LNCaP clone FGC (cell line): ENCODE measurements at regions not wholly inside any gene's neighbourhood (a gene's known extent, or its start where the extent isn't known, plus 50 kb on each side); places are given as distances from the start of the nearest gene placed in this dataset.

Experiments used
- DNase-seq: peaks from one replicate; pipeline ENCODE4 v3.0.0-alpha.2; 2011; ENCODE audit warnings: low read depth
- H3K4me3 ChIP-seq: 2 replicates; pipeline ENCODE4 v1.5.1; 2011; ENCODE audit warnings: mild to moderate bottlenecking, low read depth, low read length, control low read depth
- CTCF ChIP-seq: IDR thresholded peaks from 2 replicates; pipeline ENCODE4 v1.5.1; 2012; ENCODE audit warnings: mild to moderate bottlenecking; ENCODE audit not compliant: control insufficient read depth, insufficient read depth; ENCODE audit errors: extremely low read depth

GRCh38 chr9:26112724-26113123 lies 434.5 kb upstream of the TUSC1 start:
- DNase-seq, result no peak
- no peak for TF ChIP-seq CTCF
- no peak overlapping the region for H3K4me3 ChIP-seq

DNA sequence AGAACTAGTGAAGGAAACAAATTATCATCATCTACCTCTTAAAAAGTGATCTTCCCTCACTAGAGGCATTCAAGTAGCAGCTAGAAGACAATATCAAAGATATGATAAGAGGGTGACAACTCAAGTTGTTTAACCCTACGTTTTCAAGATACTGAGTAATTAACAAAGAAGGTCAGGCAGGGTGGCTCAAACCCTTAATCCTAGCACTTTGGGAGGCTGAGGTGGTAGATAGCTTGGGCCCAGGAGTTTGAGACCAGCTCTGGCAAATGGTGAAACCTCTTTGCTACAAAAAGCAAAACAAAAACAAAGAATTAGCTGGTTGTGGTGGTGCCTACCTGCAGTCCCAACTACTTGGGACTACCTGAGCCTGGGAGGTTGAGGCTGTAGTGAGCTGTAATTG lies 408.2 kb upstream of the TUSC1 start:
- no peak for DNase-seq
- H3K4me3 ChIP-seq, result no peak overlapping the region
- TF ChIP-seq CTCF, result no peak

GRCh38 chr9:26081847-26082246 lies 403.6 kb upstream of the TUSC1 start:
- no peak for TF ChIP-seq CTCF
- no peak for DNase-seq
- no peak overlapping the region for H3K4me3 ChIP-seq

GRCh38 chr9:26078706-26079105 lies 400.5 kb upstream of the TUSC1 start:
- H3K4me3 ChIP-seq, result no peak overlapping the region
- TF ChIP-seq CTCF, result no peak
- DNase-seq, result no peak

DNA sequence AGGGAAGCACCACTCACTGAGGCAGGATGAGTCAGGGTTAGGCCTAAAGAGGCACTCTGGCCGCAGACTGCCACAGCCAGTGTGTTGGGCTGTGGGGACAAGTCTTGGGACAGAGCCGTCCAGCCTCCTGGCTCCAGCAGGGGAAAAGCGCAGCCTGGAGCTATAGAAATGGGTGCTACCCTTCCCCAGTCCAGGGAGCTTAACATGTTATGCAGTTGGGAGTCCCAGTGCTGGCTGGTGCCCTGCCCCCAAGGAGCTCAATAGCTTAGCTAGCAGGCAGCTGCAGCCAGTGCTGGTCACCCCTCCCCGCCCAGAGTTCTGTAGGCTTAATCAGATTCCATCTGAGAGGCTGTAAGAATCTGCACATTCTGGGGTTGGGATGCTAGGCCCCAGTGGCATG lies 399.6 kb upstream of the TUSC1 start:
- no peak for TF ChIP-seq CTCF
- H3K4me3 ChIP-seq, result no peak overlapping the region
- DNase-seq, result no peak

DNA sequence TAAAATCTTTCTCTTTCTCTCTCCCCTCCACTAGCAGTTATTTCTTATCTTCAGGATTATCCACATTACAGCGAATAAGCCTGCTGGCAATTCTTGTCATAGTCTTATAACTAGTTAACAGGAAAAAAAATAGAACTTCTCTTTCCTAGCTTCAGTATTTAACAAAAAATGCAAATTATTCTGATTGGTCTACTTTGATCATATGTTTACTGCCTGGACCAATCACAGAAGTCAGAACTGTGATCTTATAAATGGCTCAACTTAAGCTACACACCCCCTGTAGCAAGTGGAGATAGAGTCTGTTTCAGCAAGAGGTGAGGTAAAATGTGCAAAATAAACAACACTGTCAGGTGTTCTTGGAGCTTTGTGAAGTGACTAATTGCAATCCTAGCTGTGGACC lies 389.4 kb upstream of the TUSC1 start:
- H3K4me3 ChIP-seq, result no peak overlapping the region
- DNase-seq, result no peak
- no peak for TF ChIP-seq CTCF

DNA sequence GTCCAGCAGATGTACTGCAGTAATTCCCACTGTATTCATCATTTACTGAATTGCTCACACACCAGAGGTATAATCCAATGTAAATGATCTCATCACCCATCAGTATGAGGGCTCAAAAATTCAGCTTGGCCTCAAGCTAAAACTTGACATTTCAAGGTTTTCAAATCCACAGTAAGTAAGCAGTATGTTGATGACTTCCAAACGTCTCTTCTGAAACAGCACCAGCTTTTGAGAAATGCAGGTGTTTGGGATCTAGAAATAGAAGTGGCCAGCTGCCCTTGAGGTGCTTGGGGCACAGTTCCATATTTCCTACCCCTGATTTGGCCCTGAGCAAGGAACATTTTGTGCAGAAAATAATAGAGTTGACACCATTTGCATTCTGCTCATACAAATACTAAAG lies 388.0 kb upstream of the TUSC1 start:
- no peak for TF ChIP-seq CTCF
- no peak overlapping the region for H3K4me3 ChIP-seq
- DNase-seq, result no peak
